ENCODE measurements at regions not wholly inside any gene's neighbourhood (a gene's known extent, or its start where the extent isn't known, plus 50 kb on each side); places are given as distances from the start of the nearest gene placed in this dataset.

DNA sequence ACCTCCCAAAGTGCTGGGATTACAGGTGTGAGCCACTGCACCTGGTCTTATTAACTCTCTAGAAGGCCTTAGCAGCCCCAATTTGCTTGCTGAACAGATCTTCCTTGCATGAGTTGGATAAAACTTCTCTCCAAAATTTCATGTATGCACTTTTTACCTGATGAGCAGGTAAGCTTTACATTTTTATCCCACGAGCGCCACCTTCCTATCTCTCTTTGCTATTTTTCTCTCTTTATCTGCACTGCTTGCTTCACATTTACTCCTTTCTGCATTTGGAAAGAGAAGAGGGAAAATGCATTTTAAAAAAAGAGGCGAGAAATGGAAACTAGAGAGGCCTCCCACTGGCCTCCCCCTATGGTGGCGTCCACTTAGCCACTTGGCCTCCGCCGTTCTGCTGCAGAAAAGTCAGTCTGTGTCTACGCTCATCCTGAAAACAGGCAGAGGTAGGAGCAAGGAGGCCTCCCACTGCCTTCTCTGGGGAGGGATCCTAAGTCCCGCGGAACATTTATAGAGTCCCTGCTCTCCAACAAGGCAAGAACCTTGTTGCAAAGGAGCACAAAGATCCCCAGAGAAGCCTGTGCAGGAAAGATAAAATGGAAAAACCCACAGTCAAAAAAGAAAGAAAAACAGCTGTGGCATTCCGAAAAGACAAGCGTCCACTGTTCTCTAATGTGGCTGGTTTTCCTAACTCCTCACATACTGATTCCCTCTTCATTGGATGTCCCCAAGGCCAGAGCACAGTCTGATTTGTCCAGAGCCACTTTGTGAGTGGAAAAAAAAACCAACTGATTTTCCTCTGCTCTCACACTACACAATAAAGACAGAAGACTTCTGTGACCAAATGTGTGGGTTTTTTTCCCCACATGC is 62.2 kb upstream of the INCENP start:
- Histone ChIP-seq H3K9me3 (replicated peaks in 1 of 11) (no peaks in the 10 kb centered on the region), H3K4me1 (peaks cover 0 to 20% (median 9%) of the 10 kb centered on the region in 10 experiments; a peak in 10 of 20 replicates), H3K36me3 (no peaks in the 10 kb centered on the region), H3K4me2 (no peak overlapping the region), H3K27me3 (no peaks in the 10 kb centered on the region), H3K9ac (no peak overlapping the region), H4K20me1 (no peaks in the 10 kb centered on the region), H3K4me3 (no peak overlapping the region), H3K27ac (no peak overlapping the region)
- no peak for TF ChIP-seq Cebpa-rat (IDR thresholded peaks at IDR 0.05)

DNA sequence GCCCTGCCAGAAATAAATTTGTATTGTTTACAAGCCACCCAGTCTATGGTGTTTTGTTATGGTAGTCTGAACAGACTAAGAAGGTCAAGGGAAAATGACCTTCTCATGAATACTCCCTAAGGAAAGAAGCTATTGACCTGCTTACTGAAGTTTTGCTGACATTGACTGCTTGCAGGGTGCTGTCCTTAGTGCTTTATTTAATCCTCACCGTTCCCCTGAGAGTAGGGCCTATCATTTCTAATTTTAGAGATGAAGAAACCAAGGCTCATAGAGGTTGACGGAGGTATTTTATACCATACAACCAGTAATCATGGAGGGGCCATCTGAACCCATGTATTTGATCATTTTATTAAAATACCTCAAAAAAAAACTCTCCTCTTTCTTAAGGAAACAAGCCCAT is 66.7 kb upstream of the INCENP start:
- no peak for TF ChIP-seq Cebpa-rat (IDR thresholded peaks at IDR 0.05)
- no peak overlapping the region for H3K4me3 ChIP-seq
- no peaks in the 10 kb centered on the region for H3K9me3 ChIP-seq (replicated peaks in 1 of 11)
- peaks cover 4 to 33% (median 12%) of the 10 kb centered on the region in 10 experiments; a peak in 15 of 20 replicates for H3K4me1 ChIP-seq
- H3K27me3 ChIP-seq = no peaks in the 10 kb centered on the region
- H3K36me3 ChIP-seq = no peaks in the 10 kb centered on the region
- no peaks in the 10 kb centered on the region for H4K20me1 ChIP-seq
- H3K27ac ChIP-seq = no peak overlapping the region
- H3K4me2 ChIP-seq = peak overlapping the region in 6 of 11 experiments; percentile 4 to 43 (median 34); a peak in 8 of 22 replicates
- no peak overlapping the region for H3K9ac ChIP-seq

DNA sequence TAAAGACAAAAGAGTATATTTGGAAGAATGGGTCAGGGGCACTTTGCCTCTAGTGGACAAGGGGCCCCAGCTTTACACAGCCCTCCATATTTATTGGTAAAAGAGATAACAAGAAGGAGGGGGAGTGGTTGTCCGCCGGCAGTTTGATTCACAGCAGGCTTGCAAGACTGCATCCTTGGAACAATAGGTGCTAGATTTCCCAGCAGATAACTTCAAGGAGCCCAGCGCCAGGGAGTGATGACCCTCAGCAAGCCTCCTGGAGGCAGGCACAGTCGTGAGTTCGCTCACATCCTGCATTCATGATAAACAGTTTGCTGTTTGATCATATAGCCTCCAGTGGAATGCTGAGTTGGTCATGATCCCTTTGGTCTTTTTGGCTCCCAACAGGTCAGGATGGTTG is 67.8 kb upstream of the INCENP start:
- H3K27ac ChIP-seq = no peak overlapping the region
- no peaks in the 10 kb centered on the region for H3K27me3 ChIP-seq
- no peaks in the 10 kb centered on the region for H4K20me1 ChIP-seq
- no peak overlapping the region for H3K9ac ChIP-seq
- no peaks in the 10 kb centered on the region for H3K9me3 ChIP-seq (replicated peaks in 1 of 11)
- H3K4me3 ChIP-seq = no peak overlapping the region
- H3K36me3 ChIP-seq = no peaks in the 10 kb centered on the region
- 0 out of 22 replicates have a peak overlapping the region, but pooled peaks of 1 of the 11 experiments have one; percentile 18 for H3K4me2 ChIP-seq
- TF ChIP-seq Cebpa-rat (IDR thresholded peaks at IDR 0.05) = no peak
- H3K4me1 ChIP-seq = peaks cover 4 to 33% (median 12%) of the 10 kb centered on the region in 10 experiments; a peak in 15 of 20 replicates

GRCh38 chr11:62054484-62055121 is 69.2 kb upstream of the INCENP start:
- Histone ChIP-seq H3K4me3 (peak overlapping the region in 1 of 10 experiments; percentile 20; a peak in 1 of 20 replicates), H3K27ac (peak overlapping the region in 1 of 11 experiments; percentile 15; a peak in 1 of 22 replicates), H3K27me3 (no peaks in the 10 kb centered on the region), H3K4me2 (peak overlapping the region in 5 of 11 experiments; percentile 35 to 77 (median 46); a peak in 8 of 22 replicates), H3K9ac (peak overlapping the region in 2 of 11 experiments; percentile 7 to 11; a peak in 2 of 22 replicates), H3K4me1 (peaks cover 4 to 33% (median 12%) of the 10 kb centered on the region in 10 experiments; a peak in 15 of 20 replicates), H4K20me1 (no peaks in the 10 kb centered on the region), H3K9me3 (replicated peaks in 1 of 11) (no peaks in the 10 kb centered on the region), H3K36me3 (no peaks in the 10 kb centered on the region)
- TF ChIP-seq Cebpa-rat (IDR thresholded peaks at IDR 0.05) = no peak

- H3K4me3 ChIP-seq = peak overlapping the region in 1 of 10 experiments; percentile 20; a peak in 1 of 20 replicates
- no peaks in the 10 kb centered on the region for H3K27me3 ChIP-seq
- H3K4me1 ChIP-seq = peaks cover 4 to 36% (median 12%) of the 10 kb centered on the region in 10 experiments; a peak in 15 of 20 replicates
- no peak for TF ChIP-seq Cebpa-rat (IDR thresholded peaks at IDR 0.05)
- H3K36me3 ChIP-seq = no peaks in the 10 kb centered on the region
- H3K27ac ChIP-seq = peak overlapping the region in 2 of 11 experiments; percentile 6 to 15; a peak in 1 of 22 replicates
- H3K4me2 ChIP-seq = peak overlapping the region in 4 of 11 experiments; percentile 38 to 77 (median 48); a peak in 6 of 22 replicates
- peak overlapping the region in 1 of 11 experiments; percentile 11; a peak in 2 of 22 replicates for H3K9ac ChIP-seq
- no peaks in the 10 kb centered on the region for H4K20me1 ChIP-seq
- no peaks in the 10 kb centered on the region for H3K9me3 ChIP-seq (replicated peaks in 1 of 11)
Measured at GRCh38 chr11:62054081-62054480, 69.7 kb upstream of the INCENP start.

- Histone ChIP-seq H3K9ac (no peak overlapping the region), H3K4me1 (peaks cover 0 to 47% (median 2%) of the 10 kb centered on the region in 10 experiments; a peak in 8 of 20 replicates)
Measured at GRCh38 chr11:62050716-62051115, 73.1 kb upstream of the INCENP start.

GRCh38 chr11:62048100-62048499 is 75.7 kb upstream of the INCENP start:
- TF ChIP-seq Cebpa-rat (IDR thresholded peaks at IDR 0.05) = no peak
- peaks cover 4 to 37% (median 15%) of the 10 kb centered on the region in 10 experiments; a peak in 15 of 20 replicates for H3K4me1 ChIP-seq
- H4K20me1 ChIP-seq = no peaks in the 10 kb centered on the region
- no peak overlapping the region for H3K4me3 ChIP-seq
- H3K27me3 ChIP-seq = no peaks in the 10 kb centered on the region
- H3K36me3 ChIP-seq = no peaks in the 10 kb centered on the region
- H3K9ac ChIP-seq = no peak overlapping the region
- H3K9me3 ChIP-seq (replicated peaks in 1 of 11) = no peaks in the 10 kb centered on the region
- peak overlapping the region in 2 of 11 experiments; percentile 30 to 32; a peak in 3 of 22 replicates for H3K4me2 ChIP-seq
- no peak overlapping the region for H3K27ac ChIP-seq

More at GRCh38 chr11:62050716-62051115, 73.1 kb upstream of the INCENP start:
- no peaks in the 10 kb centered on the region for H3K36me3 ChIP-seq
- no peaks in the 10 kb centered on the region for H3K27me3 ChIP-seq
- no peaks in the 10 kb centered on the region for H4K20me1 ChIP-seq
- TF ChIP-seq Cebpa-rat (IDR thresholded peaks at IDR 0.05) = no peak
- no peaks in the 10 kb centered on the region for H3K9me3 ChIP-seq (replicated peaks in 1 of 11)
- H3K27ac ChIP-seq = no peak overlapping the region
- H3K4me3 ChIP-seq = no peak overlapping the region
- H3K4me2 ChIP-seq = no peak overlapping the region

- no peaks in the 10 kb centered on the region for H3K36me3 ChIP-seq
- no peak for TF ChIP-seq Cebpa-rat (IDR thresholded peaks at IDR 0.05)
- H3K27me3 ChIP-seq = no peaks in the 10 kb centered on the region
- no peak overlapping the region for H3K27ac ChIP-seq
- no peak overlapping the region for H3K9ac ChIP-seq
- H4K20me1 ChIP-seq = no peaks in the 10 kb centered on the region
- H3K4me1 ChIP-seq = peaks cover 17 to 46% (median 29%) of the 10 kb centered on the region in 10 experiments
- H3K9me3 ChIP-seq (replicated peaks in 1 of 11) = no peaks in the 10 kb centered on the region
- peak overlapping the region in 2 of 11 experiments; percentile 30 to 32; a peak in 1 of 22 replicates for H3K4me2 ChIP-seq
- H3K4me3 ChIP-seq = no peak overlapping the region
Measured at GRCh38 chr11:62046568-62047100, 77.2 kb upstream of the INCENP start.

All from BLaER1 treated with 17β-estradiol and CSF1 and Interleukin-3, amounts not matched to agents 10 nM and 100 nM (cell line).